ENCODE measurements at regions not wholly inside any gene's neighbourhood (a gene's known extent, or its start where the extent isn't known, plus 50 kb on each side); places are given as distances from the start of the nearest gene placed in this dataset.
"Not testable (repeated sequence)": the region's sequence is repeated elsewhere in the genome, so short reads cannot be mapped to it uniquely, and the experiment has no call there.

DNA sequence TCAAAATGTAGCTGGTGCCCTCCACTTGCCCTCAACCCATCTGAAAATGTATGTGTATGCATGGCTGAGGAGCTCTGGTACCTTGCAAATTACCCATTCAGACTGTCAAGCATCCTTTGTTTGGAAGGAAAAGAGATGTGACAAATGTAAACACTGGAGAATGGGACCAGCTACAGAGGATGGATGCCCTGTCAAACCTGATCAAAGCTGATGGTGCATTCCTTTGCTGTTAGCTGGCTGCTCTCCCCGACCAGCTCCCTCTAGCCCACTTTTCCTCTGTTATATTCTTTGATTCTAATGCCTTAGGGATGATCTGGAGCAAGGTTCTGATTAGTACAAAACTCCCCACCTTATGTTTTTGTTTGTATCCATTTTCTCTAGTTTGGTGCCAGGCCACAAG lies 310.3 kb downstream of the C12orf75 start:
- H3K27me3 Mint-ChIP-seq = peaks cover 5 to 19% of the 10 kb centered on the region in 2 donors
- peaks cover 0 to 2% of the 10 kb centered on the region in 2 donors for H3K9me3 Mint-ChIP-seq
- no peak for ATAC-seq (replicated peaks)
- H3K36me3 Mint-ChIP-seq (ENCODE audit: insufficient read depth) = no peaks in the 10 kb centered on the region
- H3K4me3 Mint-ChIP-seq = no peak overlapping the region
- no peaks in the 10 kb centered on the region for H3K4me1 Mint-ChIP-seq (ENCODE audit: low read depth in 2 of 2)
- no peak for DNase-seq
- no peak overlapping the region for H3K27ac Mint-ChIP-seq

DNA sequence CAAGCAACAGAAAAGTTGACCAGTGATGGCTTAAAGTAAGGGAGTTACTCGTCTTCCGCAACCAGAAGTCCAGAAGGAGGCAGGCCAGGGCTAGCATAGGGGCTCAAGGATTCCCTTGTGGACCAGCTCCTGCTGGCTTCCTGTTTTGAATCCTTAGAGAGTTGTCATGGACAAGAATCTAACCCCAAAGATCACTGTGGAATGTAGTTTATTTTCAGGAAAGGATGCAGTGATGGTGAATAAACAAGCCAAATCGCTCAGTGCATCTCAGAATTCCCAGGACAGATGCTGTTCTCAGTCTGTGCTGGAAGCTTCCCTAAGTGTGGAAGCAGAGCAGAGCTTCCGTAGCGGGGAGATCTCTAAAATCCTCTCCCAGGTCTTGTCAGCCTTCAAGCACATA lies 311.3 kb downstream of the C12orf75 start:
- H3K4me1 Mint-ChIP-seq (ENCODE audit: low read depth in 2 of 2) = no peaks in the 10 kb centered on the region
- peaks cover 5 to 22% of the 10 kb centered on the region in 2 donors for H3K27me3 Mint-ChIP-seq
- no peak overlapping the region for H3K27ac Mint-ChIP-seq
- ATAC-seq (replicated peaks) = no peak
- DNase-seq = no peak
- peaks cover 0 to 2% of the 10 kb centered on the region in 2 donors for H3K9me3 Mint-ChIP-seq
- no peaks in the 10 kb centered on the region for H3K36me3 Mint-ChIP-seq (ENCODE audit: insufficient read depth)
- H3K4me3 Mint-ChIP-seq = no peak overlapping the region

DNA sequence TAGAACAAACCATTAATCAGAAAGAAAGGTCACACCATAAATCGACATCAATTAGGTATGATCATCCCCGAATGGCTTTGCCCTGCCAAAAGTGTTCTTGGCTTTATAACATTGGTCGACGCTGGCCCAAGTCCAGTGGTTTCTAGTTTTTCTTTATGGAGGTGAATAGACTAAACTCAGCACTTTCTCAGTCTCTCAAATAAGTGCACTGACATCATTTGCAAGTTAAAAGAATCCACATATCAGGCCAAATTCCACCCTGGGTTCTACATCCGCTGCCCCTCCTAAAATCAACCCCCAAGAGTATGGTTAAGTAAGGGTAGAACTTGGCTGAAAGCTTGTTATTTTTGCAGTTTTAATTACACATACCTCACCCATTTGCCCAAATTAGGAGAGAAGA lies 314.3 kb downstream of the C12orf75 start:
- Mint-ChIP-seq H3K4me1 (ENCODE audit: low read depth in 2 of 2) (no peaks in the 10 kb centered on the region), H3K36me3 (ENCODE audit: insufficient read depth) (no peaks in the 10 kb centered on the region), H3K27me3 (peaks cover 5 to 28% of the 10 kb centered on the region in 2 donors), H3K4me3 (no peak overlapping the region), H3K9me3 (peaks cover 0 to 5% of the 10 kb centered on the region in 2 donors), H3K27ac (no peak overlapping the region)
- no peak for DNase-seq
- ATAC-seq (replicated peaks) = no peak

DNA sequence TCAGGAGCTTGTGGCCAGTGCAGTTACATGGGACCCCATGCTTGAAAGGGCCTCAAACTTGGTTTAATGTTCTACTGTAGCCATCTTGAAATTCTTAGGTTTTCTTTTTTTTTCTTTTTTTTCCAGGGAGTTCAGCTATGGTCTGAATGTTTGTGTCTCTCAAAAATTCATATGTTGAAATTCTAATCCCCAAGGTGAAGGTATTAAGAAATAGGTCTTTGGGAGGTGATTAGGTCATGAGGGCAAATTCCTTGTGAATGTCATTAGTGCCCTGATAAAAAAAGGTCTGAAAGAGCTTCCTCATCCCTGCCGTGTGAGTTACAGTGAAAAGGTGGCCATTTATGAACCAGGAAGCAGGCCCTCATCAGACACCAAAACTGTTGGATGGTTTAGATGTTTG lies 324.1 kb downstream of the C12orf75 start:
- no peaks in the 10 kb centered on the region for H3K4me1 Mint-ChIP-seq (ENCODE audit: low read depth in 2 of 2)
- H3K27ac Mint-ChIP-seq = no peak overlapping the region
- DNase-seq (no peak), ATAC-seq (replicated peaks) (no peak)
- H3K4me3 Mint-ChIP-seq = no peak overlapping the region
- H3K36me3 Mint-ChIP-seq (ENCODE audit: insufficient read depth) = peaks cover 3% of the 10 kb centered on the region
- peaks cover 0 to 7% of the 10 kb centered on the region in 2 donors for H3K9me3 Mint-ChIP-seq
- peaks cover 0 to 19% of the 10 kb centered on the region in 2 donors for H3K27me3 Mint-ChIP-seq

DNA sequence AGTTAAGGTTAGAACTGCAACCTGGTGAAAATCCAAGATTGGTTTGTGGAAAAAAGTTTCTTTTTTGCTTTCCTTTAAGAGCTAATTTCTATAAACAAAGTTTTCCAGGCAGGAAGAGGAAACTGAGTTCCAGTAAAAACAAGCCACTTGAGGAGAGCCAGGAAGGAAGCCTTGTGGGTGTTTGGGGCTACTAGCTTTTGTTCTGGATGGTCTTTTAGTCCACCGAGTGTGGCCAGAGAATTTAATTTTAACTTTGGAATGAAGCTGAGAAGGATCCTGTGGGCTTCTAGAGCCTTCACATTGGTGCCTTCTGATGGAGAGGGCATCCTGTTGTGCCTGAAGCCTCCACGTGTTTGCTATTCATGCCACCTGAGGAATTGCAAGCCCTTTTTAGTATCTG lies 327.9 kb downstream of the C12orf75 start:
- Mint-ChIP-seq H3K4me1 (ENCODE audit: low read depth in 2 of 2) (no peaks in the 10 kb centered on the region), H3K4me3 (no peak overlapping the region), H3K36me3 (ENCODE audit: insufficient read depth) (no peaks in the 10 kb centered on the region), H3K9me3 (no peaks in the 10 kb centered on the region), H3K27ac (no peak overlapping the region), H3K27me3 (peaks cover 0 to 5% of the 10 kb centered on the region in 2 donors)
- no peak for ATAC-seq (replicated peaks)
- DNase-seq = no peak

DNA sequence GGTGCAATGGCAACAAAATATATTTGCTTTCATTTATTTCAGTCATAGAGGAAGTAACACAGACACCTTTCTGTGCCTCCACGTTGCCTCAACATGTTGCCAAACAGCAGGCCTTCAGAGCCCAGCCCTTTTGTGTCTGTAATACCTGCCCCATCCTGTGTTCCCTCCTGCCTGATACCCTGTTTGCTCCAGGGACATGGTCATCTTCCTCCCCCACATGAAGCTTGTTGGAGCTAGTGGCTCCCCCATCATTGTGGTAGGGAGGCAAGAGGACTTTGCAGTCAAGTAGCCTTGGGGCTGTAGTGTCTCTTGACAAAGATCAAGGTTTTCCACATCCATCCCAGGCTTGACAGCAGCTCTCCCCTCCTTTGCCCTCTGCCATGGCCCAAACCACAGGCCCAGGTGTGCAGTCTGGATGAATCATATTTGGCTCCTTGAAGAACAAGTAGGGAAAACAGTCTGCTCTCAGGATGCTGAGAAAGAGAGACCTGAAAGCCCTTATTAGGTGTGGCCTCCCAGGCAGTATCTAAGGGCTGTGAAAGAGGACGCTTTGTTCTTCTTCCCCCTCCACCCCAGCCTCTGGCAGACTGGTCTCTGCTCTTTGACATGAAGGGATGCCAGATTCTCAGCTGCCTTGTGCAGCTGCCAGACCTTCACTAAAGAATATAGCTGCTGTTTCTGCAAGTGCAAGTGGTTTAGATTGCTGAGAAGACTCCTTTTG lies 329.0 kb downstream of the C12orf75 start:
- no peak overlapping the region for H3K4me3 Mint-ChIP-seq
- no peaks in the 10 kb centered on the region for H3K36me3 Mint-ChIP-seq (ENCODE audit: insufficient read depth)
- no peak for ATAC-seq (replicated peaks)

DNA sequence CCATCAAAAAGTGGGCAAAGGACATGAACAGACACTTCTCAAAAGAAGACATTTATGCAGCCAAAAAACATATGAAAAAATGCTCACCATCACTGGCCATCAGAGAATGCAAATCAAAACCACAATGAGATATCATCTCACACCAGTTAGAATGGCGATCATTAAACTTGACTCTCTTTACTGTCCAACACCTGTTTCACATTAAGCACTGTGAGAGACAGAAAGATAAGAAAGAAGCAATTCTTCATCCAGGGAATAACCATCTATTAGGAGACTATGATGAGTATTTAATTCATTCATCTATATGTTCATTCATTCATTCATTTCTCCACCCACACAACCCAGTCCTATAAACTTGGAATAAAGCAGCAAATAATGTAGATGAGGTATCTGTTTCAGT lies 334.3 kb downstream of the C12orf75 start:
- not testable (repeated sequence) for H3K36me3 Mint-ChIP-seq (ENCODE audit: insufficient read depth); H3K27ac Mint-ChIP-seq; H3K4me3 Mint-ChIP-seq; DNase-seq; ATAC-seq (replicated peaks); H3K27me3 Mint-ChIP-seq; H3K9me3 Mint-ChIP-seq; H3K4me1 Mint-ChIP-seq (ENCODE audit: low read depth in 2 of 2)

More for the DNA sequence above, 329.0 kb downstream of the C12orf75 start:
- Mint-ChIP-seq H3K9me3 (no peaks in the 10 kb centered on the region), H3K27me3 (no peaks in the 10 kb centered on the region), H3K27ac (no peak overlapping the region), H3K4me1 (ENCODE audit: low read depth in 2 of 2) (no peaks in the 10 kb centered on the region)
- DNase-seq = no peak

DNA sequence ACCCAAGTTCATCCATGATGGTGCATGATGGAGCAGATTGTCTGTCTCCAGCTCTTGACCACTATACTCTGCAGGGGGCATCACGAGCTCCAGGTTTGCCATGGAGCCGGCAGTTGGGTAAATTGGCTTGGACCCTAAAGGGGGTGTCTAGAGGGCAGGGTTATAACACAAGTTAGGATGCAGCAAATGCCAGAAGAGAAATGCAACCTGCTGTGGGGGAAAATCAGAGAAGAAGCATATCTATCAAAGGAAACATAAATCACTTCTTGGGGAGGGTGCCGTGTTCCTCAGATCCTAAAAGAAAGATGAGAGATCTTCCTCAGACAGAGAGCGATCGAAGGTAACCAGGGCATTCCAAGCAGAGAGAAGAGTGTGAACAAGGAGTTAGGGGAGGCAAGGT lies 334.9 kb downstream of the C12orf75 start:
- no peak overlapping the region for H3K27ac Mint-ChIP-seq
- H3K36me3 Mint-ChIP-seq (ENCODE audit: insufficient read depth) = no peaks in the 10 kb centered on the region
- H3K4me3 Mint-ChIP-seq = no peak overlapping the region
- H3K9me3 Mint-ChIP-seq = no peaks in the 10 kb centered on the region
- ATAC-seq (replicated peaks) (no peak), DNase-seq (no peak)
- no peaks in the 10 kb centered on the region for H3K27me3 Mint-ChIP-seq
- no peaks in the 10 kb centered on the region for H3K4me1 Mint-ChIP-seq (ENCODE audit: low read depth in 2 of 2)

DNA sequence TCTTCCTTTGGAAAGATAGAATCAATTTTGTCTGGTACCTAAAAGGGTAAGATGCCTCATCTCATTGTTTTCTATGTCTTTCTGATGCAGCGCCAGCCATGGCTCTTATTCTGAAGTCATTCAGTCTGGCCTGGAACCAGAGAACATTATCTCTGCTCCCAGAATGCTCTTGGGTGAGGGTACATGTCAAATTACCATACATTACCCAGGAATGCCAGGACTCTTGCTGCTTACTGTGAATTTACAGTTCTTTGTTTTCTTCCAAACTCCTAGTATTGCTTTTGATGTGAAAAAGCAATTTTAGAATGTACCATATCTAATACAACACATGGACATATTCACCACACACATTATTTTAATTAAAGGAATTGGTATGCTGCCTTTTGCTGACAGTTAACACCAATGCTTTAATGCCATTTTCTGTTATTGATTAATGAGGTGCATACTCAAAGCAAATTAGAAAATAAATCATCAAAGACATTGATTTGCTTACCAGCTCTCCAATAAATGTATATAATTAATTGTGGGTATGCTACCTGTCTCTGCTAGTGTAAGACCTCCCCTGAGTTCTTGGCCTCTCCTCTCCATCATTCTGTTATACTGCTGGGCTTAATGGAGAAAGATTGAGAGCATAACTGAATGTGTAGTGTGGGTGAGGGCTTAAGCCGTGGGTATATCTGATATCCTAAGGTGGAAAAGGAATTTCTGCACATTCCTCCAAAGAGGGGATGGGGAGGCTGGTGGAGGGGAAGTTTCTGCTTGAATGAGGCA lies 337.7 kb downstream of the C12orf75 start:
- Mint-ChIP-seq H3K4me1 (ENCODE audit: low read depth in 2 of 2) (no peaks in the 10 kb centered on the region), H3K9me3 (no peaks in the 10 kb centered on the region), H3K27me3 (no peaks in the 10 kb centered on the region), H3K36me3 (ENCODE audit: insufficient read depth) (no peaks in the 10 kb centered on the region), H3K4me3 (no peak overlapping the region), H3K27ac (no peak overlapping the region)
- DNase-seq (no peak), ATAC-seq (replicated peaks) (no peak)

DNA sequence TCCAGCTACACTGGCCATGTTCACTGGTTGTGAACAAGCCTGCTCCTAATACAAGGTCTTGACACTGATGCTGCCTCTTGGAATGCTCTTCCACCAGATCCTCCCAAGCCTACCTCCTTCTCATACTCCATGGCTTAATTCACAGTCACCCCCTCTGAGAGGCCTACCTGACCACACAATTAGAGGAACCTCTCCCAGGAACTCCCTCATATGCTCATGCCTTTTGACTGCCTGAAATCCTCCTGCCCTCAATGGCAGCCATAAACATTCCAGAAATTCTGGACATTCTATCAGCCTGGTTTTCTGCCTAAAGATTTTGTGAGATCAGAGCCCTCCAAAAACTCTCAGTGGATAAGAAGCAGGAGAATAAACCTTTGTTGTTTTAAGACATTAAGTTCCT lies 340.2 kb downstream of the C12orf75 start:
- no peak for DNase-seq
- Mint-ChIP-seq H3K27me3 (no peaks in the 10 kb centered on the region), H3K4me1 (ENCODE audit: low read depth in 2 of 2) (no peaks in the 10 kb centered on the region), H3K9me3 (no peaks in the 10 kb centered on the region), H3K27ac (no peak overlapping the region), H3K36me3 (ENCODE audit: insufficient read depth) (no peaks in the 10 kb centered on the region), H3K4me3 (no peak overlapping the region)
- no peak for ATAC-seq (replicated peaks)

DNA sequence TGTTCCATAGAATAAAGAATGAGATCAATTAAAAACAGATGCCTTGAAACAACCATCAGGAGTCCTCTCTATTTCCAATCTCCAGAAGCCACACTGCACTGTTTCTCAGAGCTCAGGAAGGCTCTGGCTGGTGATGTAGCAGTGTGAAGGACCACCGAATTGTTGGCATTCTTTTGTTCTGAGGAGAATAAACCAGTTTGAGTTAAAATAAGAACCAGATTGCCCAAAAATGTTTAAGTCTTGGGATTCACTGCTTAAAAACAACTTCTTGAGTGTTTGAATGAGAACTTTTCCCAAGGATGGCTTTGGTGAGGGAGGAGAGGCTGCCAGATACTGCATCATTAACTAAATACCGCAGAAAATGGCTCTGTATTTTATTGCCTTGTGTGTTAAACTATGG lies 341.2 kb downstream of the C12orf75 start:
- Mint-ChIP-seq H3K4me3 (no peak overlapping the region), H3K27ac (no peak overlapping the region), H3K36me3 (ENCODE audit: insufficient read depth) (no peaks in the 10 kb centered on the region), H3K27me3 (peaks cover 0 to 4% of the 10 kb centered on the region in 2 donors), H3K4me1 (ENCODE audit: low read depth in 2 of 2) (no peaks in the 10 kb centered on the region), H3K9me3 (no peaks in the 10 kb centered on the region)
- ATAC-seq (replicated peaks) = no peak
- no peak for DNase-seq

DNA sequence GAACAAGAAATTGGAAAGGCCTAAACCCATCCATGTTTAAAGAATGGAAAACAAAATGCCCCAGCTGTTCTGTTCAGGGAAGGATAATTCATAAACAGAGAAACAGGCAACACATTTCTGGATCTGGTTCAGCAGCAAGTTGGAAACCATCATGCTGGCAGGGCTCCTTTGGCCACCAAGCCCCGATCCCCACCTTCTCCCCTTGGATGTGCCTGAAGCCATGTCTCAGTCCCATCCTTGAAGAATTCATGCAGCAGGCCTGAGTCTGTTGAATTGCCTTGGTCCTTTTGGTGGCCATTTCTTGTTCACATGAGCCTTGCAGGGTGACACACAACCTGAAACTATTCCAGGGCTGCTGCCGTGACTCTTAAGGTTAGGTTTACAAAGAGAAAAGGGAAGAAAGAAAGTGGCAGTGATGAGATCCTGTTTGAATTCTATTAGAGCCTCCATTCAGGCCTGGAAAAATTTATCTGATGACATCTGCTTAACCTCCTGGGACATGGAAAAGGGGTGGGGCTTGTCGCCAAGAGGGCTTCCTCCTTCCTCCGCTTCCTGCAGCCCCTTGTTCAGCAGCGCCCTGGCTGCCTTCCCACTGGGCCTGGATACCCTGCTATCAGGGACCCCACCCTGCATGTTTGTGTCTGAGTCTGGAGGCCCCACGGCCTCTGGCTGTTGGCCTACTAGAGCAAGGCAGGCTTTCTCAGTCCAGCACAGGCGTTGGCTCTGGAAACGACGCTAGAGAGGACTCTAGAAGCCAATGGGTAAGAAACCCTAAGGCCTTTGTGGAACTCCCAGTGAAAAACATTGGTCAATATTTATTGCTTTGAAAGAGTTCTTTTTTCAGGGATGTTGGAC lies 341.9 kb downstream of the C12orf75 start:
- ATAC-seq (replicated peaks) = no peak
- peaks cover 0 to 9% of the 10 kb centered on the region in 2 donors for H3K27me3 Mint-ChIP-seq
- no peaks in the 10 kb centered on the region for H3K9me3 Mint-ChIP-seq
- no peaks in the 10 kb centered on the region for H3K36me3 Mint-ChIP-seq (ENCODE audit: insufficient read depth)
- no peak for DNase-seq
- no peak overlapping the region for H3K27ac Mint-ChIP-seq
- no peak overlapping the region for H3K4me3 Mint-ChIP-seq
- no peaks in the 10 kb centered on the region for H3K4me1 Mint-ChIP-seq (ENCODE audit: low read depth in 2 of 2)

DNA sequence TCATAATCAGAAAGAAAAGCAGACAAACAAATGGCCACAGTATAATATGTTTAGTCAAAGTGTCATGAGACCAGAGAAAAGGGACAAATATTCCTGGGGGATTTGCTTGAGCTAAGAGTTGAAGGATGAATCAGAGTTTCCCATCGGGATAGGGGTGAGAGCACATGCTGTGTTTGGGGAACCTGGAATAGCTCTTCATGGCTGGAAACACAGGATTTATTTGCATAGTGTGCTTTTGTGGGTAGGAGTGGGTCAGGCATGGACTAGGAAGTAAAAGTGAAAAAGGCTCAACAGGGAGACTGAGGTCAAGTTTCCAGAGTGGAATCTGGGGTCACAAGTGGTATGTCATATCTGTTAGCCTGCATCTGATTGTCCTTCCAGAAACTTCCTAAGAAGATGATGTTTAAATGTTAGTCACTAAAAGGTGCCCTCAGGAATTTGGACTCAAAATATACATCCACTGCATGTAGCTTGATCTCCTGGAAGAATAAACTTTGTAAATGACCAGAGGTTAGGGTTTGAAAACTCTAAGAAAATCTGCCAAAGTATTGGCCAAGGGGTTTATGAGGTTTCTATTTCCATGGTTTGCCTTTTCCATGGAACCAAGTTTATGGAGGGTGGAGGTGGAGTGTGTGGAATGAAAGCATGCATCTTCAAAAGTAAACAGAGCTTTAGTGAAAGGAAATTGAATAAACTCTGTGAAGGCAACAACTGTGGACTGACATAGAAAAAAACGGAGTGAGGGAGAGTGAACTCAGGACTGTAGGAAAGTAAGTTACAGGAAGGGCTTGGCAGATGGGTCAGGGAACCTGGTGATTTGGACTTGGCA lies 344.6 kb downstream of the C12orf75 start:
- Mint-ChIP-seq H3K9me3 (no peaks in the 10 kb centered on the region), H3K4me3 (no peak overlapping the region), H3K4me1 (ENCODE audit: low read depth in 2 of 2) (no peaks in the 10 kb centered on the region), H3K27ac (no peak overlapping the region), H3K27me3 (peaks cover 0 to 9% of the 10 kb centered on the region in 2 donors), H3K36me3 (ENCODE audit: insufficient read depth) (no peaks in the 10 kb centered on the region)
- DNase-seq (no peak), ATAC-seq (replicated peaks) (no peak)

Measured in effector memory CD8-positive, alpha-beta T cell (primary cell).